ENCODE measurements at regions not wholly inside any gene's neighbourhood (a gene's known extent, or its start where the extent isn't known, plus 50 kb on each side); places are given as distances from the start of the nearest gene placed in this dataset.

- H3K4me1 ChIP-seq = peaks cover 0 to 4% of the 10 kb centered on the region in 2 donors
- no peak for TF ChIP-seq CTCF (IDR thresholded peaks at IDR 0.05)
- no peak for TF ChIP-seq POLR2A (IDR thresholded peaks at IDR 0.05)
- no peak overlapping the region for H3K27ac ChIP-seq
- no peak for DNase-seq
- no peaks in the 10 kb centered on the region for H3K9me3 ChIP-seq
- no peaks in the 10 kb centered on the region for H3K36me3 ChIP-seq
- no peak overlapping the region for H3K4me3 ChIP-seq (replicated peaks in 1 of 3)
- no peaks in the 10 kb centered on the region for H3K27me3 ChIP-seq
- intact Hi-C loops (cut with DNase I) = no loop called here
- WGBS, 2 donors = 67% methylated on average over 5 of the region's 5 CpGs
Observed at GRCh38 chr11:44509296-44509695, 56.2 kb upstream of the CD82 start.

- H3K4me1 ChIP-seq = peaks cover 0 to 4% of the 10 kb centered on the region in 2 donors
- intact Hi-C loops (cut with DNase I) = no loop called here
- TF ChIP-seq CTCF (IDR thresholded peaks at IDR 0.05) (no peak), POLR2A (IDR thresholded peaks at IDR 0.05) (no peak)
- no peak overlapping the region for H3K4me3 ChIP-seq (replicated peaks in 1 of 3)
- WGBS, 2 donors = 82 to 84% methylated on average over 11 of the region's 11 CpGs
- no peaks in the 10 kb centered on the region for H3K36me3 ChIP-seq
- no peak overlapping the region for H3K27ac ChIP-seq
- H3K9me3 ChIP-seq = no peaks in the 10 kb centered on the region
- no peak for DNase-seq
- H3K27me3 ChIP-seq = no peaks in the 10 kb centered on the region
Observed at GRCh38 chr11:44510372-44510771, 55.1 kb upstream of the CD82 start.

- Histone ChIP-seq H3K27ac (no peak overlapping the region), H3K27me3 (no peaks in the 10 kb centered on the region), H3K9me3 (no peaks in the 10 kb centered on the region), H3K4me3 (replicated peaks in 1 of 3) (no peak overlapping the region), H3K36me3 (no peaks in the 10 kb centered on the region), H3K4me1 (no peaks in the 10 kb centered on the region)
- 78 to 80% methylated on average over 12 of the region's 12 CpGs for WGBS, 2 donors
- intact Hi-C loops (cut with DNase I) = no loop called here
- TF ChIP-seq POLR2A (IDR thresholded peaks at IDR 0.05) = no peak
- no peak for TF ChIP-seq CTCF (IDR thresholded peaks at IDR 0.05)
- DNase-seq = no peak
Observed at GRCh38 chr11:44512818-44513217, 52.6 kb upstream of the CD82 start.

DNA sequence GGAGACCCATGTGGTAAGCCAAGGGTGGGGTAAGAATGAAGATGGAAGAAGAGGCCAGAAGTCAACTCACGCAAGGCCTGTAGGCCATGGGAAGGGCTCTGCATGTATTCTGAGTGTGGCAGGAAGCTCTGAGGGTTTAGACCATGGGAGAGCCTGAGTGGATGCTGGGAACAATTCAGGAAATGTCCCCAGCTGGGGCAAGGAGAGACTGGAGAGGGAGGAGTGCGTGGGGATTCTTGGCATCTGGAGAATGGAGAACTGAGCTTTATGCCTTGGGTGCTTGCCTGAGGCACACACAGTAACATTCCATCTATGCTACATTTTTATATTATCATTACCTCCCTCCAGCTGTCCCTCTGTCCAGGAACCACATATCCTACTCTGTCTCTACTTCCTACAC, 50.4 kb upstream of the CD82 start:
- Histone ChIP-seq H3K27me3 (no peaks in the 10 kb centered on the region), H3K4me3 (replicated peaks in 1 of 3) (no peak overlapping the region), H3K9me3 (no peaks in the 10 kb centered on the region), H3K27ac (no peak overlapping the region), H3K4me1 (no peaks in the 10 kb centered on the region), H3K36me3 (no peaks in the 10 kb centered on the region)
- intact Hi-C loops (cut with DNase I) = no loop called here
- no peak for DNase-seq
- TF ChIP-seq POLR2A (IDR thresholded peaks at IDR 0.05) = no peak
- no peak for TF ChIP-seq CTCF (IDR thresholded peaks at IDR 0.05)
- 79 to 89% methylated on average over 2 of the region's 2 CpGs for WGBS, 2 donors

Data from thyroid gland (tissue), 4 donors.